PC-3 (cell line): ENCODE measurements at regions not wholly inside any gene's neighbourhood (a gene's known extent, or its start where the extent isn't known, plus 50 kb on each side); places are given as distances from the start of the nearest gene placed in this dataset.

Experiments used
- EZH2 ChIP-seq: fragments of 300-600 bp; sonication (generic); IDR thresholded peaks from one replicate; pipeline ENCODE4 v1.6.1; 2017; ENCODE audit warnings: antibody characterized with exemption, mild to moderate bottlenecking, low read length; ENCODE audit not compliant: unreplicated experiment
- TF ChIP-seq, protein P1 (sequence below): fragments of 300-600 bp; sonication (generic); conservative IDR thresholded peaks from 2 replicates; pipeline ENCODE4 v1.5.1; 2017; ENCODE audit warnings: antibody characterized with exemption, low read depth, mild to moderate bottlenecking, low read length

- TF ChIP-seq, protein P1, sequence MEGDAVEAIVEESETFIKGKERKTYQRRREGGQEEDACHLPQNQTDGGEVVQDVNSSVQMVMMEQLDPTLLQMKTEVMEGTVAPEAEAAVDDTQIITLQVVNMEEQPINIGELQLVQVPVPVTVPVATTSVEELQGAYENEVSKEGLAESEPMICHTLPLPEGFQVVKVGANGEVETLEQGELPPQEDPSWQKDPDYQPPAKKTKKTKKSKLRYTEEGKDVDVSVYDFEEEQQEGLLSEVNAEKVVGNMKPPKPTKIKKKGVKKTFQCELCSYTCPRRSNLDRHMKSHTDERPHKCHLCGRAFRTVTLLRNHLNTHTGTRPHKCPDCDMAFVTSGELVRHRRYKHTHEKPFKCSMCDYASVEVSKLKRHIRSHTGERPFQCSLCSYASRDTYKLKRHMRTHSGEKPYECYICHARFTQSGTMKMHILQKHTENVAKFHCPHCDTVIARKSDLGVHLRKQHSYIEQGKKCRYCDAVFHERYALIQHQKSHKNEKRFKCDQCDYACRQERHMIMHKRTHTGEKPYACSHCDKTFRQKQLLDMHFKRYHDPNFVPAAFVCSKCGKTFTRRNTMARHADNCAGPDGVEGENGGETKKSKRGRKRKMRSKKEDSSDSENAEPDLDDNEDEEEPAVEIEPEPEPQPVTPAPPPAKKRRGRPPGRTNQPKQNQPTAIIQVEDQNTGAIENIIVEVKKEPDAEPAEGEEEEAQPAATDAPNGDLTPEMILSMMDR = no peak
- no peak for TF ChIP-seq EZH2
Observed at GRCh38 chr7:115635876-115636275, 394.7 kb downstream of the TFEC start.
